WTC11 (cell line): ENCODE measurements at regions not wholly inside any gene's neighbourhood (a gene's known extent, or its start where the extent isn't known, plus 50 kb on each side); places are given as distances from the start of the nearest gene placed in this dataset.

Experiments
- EMX1 ChIP-seq: fragments of 250-450 bp; sonication (Bioruptor Pico); IDR thresholded peaks from 2 replicates; pipeline ENCODE4 v1.8.0; 2021; ENCODE audit warnings: mild to moderate bottlenecking
- GRHL2 ChIP-seq: fragments of 250-450 bp; sonication (Bioruptor Pico); IDR thresholded peaks from 2 replicates; pipeline ENCODE4 v1.8.0; 2022; ENCODE audit warnings: mild to moderate bottlenecking, moderate library complexity; ENCODE audit not compliant: insufficient replicate concordance, severe bottlenecking
- JUN ChIP-seq: sonication (generic); formaldehyde crosslinking; IDR thresholded peaks from 2 replicates; pipeline ENCODE4 v1.8.0; 2023; ENCODE audit warnings: mild to moderate bottlenecking, missing genetic modification reagents
- NR1H2 ChIP-seq: sonication (generic); formaldehyde crosslinking; IDR thresholded peaks from 2 replicates; pipeline ENCODE4 v1.9.0; 2021; ENCODE audit warnings: mild to moderate bottlenecking, moderate library complexity, missing genetic modification reagents
- TF ChIP-seq, protein P1 (sequence below): sonication (generic); formaldehyde crosslinking; IDR thresholded peaks from 2 replicates; pipeline ENCODE4 v1.8.1; 2023; ENCODE audit warnings: mild to moderate bottlenecking, missing genetic modification reagents
- TF ChIP-seq, protein P2 (sequence below): fragments of 200-600 bp; IDR thresholded peaks from 2 replicates; pipeline ENCODE4 v1.8.0; 2022; ENCODE audit warnings: antibody characterized with exemption
- TF ChIP-seq, protein P3 (sequence below): sonication (generic); formaldehyde crosslinking; IDR thresholded peaks from 2 replicates; pipeline ENCODE4 v1.8.0; 2022; ENCODE audit warnings: mild to moderate bottlenecking, missing genetic modification reagents
- TF ChIP-seq, protein P4 (sequence below): sonication (generic); formaldehyde crosslinking; IDR thresholded peaks from 2 replicates; pipeline ENCODE4 v1.8.1; 2023; ENCODE audit warnings: mild to moderate bottlenecking, missing genetic modification reagents
- TF ChIP-seq, protein P5 (sequence below): sonication (generic); formaldehyde crosslinking; conservative IDR thresholded peaks from 2 replicates; pipeline ENCODE4 v1.8.1; 2022; ENCODE audit warnings: mild to moderate bottlenecking, missing genetic modification reagents

DNA sequence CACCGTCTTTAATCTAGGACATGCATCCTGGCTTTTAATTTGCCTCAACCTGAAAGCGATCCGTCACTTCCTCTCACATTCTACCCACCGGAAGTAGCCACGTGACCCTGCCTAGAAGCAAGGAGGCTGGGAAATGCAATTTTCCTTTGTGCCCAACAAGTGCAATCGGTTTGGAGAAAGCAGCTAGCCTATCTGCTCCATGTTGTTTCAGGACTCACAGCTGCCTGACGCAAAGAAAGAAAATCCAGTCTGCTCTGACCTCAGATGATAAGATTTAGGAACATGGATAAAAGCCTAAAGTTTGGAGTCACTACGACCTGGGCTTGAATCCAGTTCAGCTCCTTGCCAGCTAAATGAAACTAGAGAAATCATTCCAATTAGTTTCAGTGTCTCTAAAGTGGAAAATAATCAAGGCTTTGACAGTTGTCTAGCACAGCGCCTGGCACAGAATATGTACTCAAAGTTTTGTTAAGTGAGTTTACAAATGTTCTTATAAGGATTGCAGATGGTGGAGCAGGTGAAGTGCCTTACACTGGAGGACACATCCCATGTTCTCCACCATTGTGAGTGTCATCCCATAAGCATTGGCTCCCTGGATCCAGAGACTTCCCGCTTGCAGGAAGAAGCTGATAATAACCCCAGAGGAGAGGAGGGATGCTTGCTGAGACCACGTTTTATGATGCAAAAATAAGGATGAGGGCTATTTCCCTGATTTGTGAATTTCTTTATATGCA, 553.7 kb downstream of the MN1 start:
- TF ChIP-seq, protein P1, sequence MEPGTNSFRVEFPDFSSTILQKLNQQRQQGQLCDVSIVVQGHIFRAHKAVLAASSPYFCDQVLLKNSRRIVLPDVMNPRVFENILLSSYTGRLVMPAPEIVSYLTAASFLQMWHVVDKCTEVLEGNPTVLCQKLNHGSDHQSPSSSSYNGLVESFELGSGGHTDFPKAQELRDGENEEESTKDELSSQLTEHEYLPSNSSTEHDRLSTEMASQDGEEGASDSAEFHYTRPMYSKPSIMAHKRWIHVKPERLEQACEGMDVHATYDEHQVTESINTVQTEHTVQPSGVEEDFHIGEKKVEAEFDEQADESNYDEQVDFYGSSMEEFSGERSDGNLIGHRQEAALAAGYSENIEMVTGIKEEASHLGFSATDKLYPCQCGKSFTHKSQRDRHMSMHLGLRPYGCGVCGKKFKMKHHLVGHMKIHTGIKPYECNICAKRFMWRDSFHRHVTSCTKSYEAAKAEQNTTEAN (CRISPR knock-in tag) = no peak
- TF ChIP-seq, protein P2, sequence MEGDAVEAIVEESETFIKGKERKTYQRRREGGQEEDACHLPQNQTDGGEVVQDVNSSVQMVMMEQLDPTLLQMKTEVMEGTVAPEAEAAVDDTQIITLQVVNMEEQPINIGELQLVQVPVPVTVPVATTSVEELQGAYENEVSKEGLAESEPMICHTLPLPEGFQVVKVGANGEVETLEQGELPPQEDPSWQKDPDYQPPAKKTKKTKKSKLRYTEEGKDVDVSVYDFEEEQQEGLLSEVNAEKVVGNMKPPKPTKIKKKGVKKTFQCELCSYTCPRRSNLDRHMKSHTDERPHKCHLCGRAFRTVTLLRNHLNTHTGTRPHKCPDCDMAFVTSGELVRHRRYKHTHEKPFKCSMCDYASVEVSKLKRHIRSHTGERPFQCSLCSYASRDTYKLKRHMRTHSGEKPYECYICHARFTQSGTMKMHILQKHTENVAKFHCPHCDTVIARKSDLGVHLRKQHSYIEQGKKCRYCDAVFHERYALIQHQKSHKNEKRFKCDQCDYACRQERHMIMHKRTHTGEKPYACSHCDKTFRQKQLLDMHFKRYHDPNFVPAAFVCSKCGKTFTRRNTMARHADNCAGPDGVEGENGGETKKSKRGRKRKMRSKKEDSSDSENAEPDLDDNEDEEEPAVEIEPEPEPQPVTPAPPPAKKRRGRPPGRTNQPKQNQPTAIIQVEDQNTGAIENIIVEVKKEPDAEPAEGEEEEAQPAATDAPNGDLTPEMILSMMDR = no peak
- TF ChIP-seq GRHL2 (CRISPR knock-in tag) (no peak), EMX1 (CRISPR knock-in tag) (no peak), JUN (no peak), NR1H2 (CRISPR knock-in tag) (no peak)
- TF ChIP-seq, protein P3, sequence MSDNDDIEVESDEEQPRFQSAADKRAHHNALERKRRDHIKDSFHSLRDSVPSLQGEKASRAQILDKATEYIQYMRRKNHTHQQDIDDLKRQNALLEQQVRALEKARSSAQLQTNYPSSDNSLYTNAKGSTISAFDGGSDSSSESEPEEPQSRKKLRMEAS (CRISPR knock-in tag) = no peak
- TF ChIP-seq, protein P4, sequence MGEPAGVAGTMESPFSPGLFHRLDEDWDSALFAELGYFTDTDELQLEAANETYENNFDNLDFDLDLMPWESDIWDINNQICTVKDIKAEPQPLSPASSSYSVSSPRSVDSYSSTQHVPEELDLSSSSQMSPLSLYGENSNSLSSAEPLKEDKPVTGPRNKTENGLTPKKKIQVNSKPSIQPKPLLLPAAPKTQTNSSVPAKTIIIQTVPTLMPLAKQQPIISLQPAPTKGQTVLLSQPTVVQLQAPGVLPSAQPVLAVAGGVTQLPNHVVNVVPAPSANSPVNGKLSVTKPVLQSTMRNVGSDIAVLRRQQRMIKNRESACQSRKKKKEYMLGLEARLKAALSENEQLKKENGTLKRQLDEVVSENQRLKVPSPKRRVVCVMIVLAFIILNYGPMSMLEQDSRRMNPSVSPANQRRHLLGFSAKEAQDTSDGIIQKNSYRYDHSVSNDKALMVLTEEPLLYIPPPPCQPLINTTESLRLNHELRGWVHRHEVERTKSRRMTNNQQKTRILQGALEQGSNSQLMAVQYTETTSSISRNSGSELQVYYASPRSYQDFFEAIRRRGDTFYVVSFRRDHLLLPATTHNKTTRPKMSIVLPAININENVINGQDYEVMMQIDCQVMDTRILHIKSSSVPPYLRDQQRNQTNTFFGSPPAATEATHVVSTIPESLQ (CRISPR knock-in tag) = no peak
- TF ChIP-seq, protein P5, sequence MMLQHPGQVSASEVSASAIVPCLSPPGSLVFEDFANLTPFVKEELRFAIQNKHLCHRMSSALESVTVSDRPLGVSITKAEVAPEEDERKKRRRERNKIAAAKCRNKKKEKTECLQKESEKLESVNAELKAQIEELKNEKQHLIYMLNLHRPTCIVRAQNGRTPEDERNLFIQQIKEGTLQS (CRISPR knock-in tag) = no peak
